ENCODE measurements at regions not wholly inside any gene's neighbourhood (a gene's known extent, or its start where the extent isn't known, plus 50 kb on each side); places are given as distances from the start of the nearest gene placed in this dataset.

DNA sequence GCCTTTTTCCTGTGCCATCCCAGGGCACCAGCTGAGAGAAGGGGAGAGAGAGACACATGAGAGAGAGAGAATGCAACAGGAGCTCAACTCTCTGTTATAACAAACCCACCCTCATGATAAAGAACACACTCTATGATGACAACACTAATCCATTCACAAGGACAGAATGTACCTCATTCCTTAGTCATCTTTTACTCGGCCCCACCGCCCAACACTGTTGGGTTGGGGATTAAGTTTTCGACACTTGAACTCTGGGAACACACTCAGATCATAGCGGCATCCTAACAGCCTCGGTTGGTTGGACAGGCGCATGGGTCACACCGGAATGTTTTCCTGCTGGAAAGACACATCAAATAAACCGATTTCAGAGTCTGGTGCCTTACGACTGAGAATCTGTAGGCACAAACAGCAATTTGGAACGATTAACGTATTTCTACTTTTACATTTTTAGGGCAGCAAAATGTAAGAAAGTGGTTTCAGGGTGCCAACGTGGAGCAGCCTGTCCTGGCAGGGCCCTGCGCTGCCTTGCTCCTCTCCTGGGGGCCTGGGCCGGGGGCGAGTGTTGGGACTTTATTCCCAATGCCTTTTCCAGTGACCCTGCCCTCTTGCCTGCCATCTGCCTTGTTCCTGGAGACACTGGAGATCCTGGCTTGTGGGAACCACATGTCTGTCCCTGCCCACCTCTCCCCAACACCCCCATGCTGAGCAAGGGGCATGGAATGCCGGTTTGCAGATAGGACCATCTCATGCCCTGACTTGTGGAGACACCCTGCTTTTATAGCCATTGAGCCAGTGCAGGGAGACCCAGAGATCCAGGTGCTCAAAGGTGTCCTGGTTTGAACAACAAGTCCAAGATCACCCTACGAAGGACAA lies 287.0 kb downstream of the TCERG1L start:
- H3K27me3 Mint-ChIP-seq (ENCODE audit: low read depth) = peaks cover 2% of the 10 kb centered on the region
- H2BK120ac ChIP-seq (ENCODE audit: low read depth, low read length, poor library complexity, severe bottlenecking) = no peak overlapping the region
- no peak overlapping the region for H4K91ac ChIP-seq (ENCODE audit: insufficient read length, low read depth, low read length)
- H2BK15ac ChIP-seq (ENCODE audit: low read depth, low read length) = no peak overlapping the region
- H3K27ac ChIP-seq (ENCODE audit: insufficient read length, low read depth, low read length) = no peak overlapping the region
- TF ChIP-seq, protein P1, sequence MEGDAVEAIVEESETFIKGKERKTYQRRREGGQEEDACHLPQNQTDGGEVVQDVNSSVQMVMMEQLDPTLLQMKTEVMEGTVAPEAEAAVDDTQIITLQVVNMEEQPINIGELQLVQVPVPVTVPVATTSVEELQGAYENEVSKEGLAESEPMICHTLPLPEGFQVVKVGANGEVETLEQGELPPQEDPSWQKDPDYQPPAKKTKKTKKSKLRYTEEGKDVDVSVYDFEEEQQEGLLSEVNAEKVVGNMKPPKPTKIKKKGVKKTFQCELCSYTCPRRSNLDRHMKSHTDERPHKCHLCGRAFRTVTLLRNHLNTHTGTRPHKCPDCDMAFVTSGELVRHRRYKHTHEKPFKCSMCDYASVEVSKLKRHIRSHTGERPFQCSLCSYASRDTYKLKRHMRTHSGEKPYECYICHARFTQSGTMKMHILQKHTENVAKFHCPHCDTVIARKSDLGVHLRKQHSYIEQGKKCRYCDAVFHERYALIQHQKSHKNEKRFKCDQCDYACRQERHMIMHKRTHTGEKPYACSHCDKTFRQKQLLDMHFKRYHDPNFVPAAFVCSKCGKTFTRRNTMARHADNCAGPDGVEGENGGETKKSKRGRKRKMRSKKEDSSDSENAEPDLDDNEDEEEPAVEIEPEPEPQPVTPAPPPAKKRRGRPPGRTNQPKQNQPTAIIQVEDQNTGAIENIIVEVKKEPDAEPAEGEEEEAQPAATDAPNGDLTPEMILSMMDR (conservative IDR thresholded peaks at IDR 0.05) = no peak
- no peak overlapping the region for H4K5ac ChIP-seq (ENCODE audit: insufficient read length, low read depth, low read length)
- no peak overlapping the region for H3T11ph ChIP-seq (ENCODE audit: low read length)
- no peak overlapping the region for H2AFZ ChIP-seq (ENCODE audit: low read length)
- H3K14ac ChIP-seq (ENCODE audit: insufficient read depth, low read length) = no peak overlapping the region
- H2BK20ac ChIP-seq (ENCODE audit: low read depth, low read length, poor library complexity, severe bottlenecking) = no peak overlapping the region
- no peak overlapping the region for H2BK12ac ChIP-seq (ENCODE audit: insufficient read length, low read depth, low read length)
- H3K27ac Mint-ChIP-seq = peak overlapping the region in 1 of 3 experiments; percentile 49; a peak in 1 of 7 replicates
- peaks cover 6% of the 10 kb centered on the region in 2 experiments; a peak in 2 of 4 replicates for H3K4me1 Mint-ChIP-seq
- H3K9me3 ChIP-seq (ENCODE audit: control insufficient read depth, low read depth, low read length) = no peaks in the 10 kb centered on the region
- no peak overlapping the region for H3K18ac ChIP-seq (ENCODE audit: insufficient read length, low read depth, low read length)
- H3K27me3 ChIP-seq (ENCODE audit: insufficient read depth, low read length) = no peaks in the 10 kb centered on the region
- H3K79me1 ChIP-seq (ENCODE audit: insufficient read depth, low read depth, low read length, poor library complexity, severe bottlenecking) = no peaks in the 10 kb centered on the region
- H2BK5ac ChIP-seq (ENCODE audit: insufficient read length, low read length) = no peak overlapping the region
- no peak overlapping the region for H2AK5ac ChIP-seq (ENCODE audit: insufficient read length, low read length)
- no peak overlapping the region for H3K56ac ChIP-seq (ENCODE audit: insufficient read length, low read depth, low read length)
- H3K79me2 ChIP-seq (ENCODE audit: insufficient read depth, low read length) = no peaks in the 10 kb centered on the region
- H3K4ac ChIP-seq (ENCODE audit: low read depth, low read length) = no peak overlapping the region
- H3K23me2 ChIP-seq (ENCODE audit: insufficient read length, low read depth, low read length, poor library complexity, severe bottlenecking) = no peaks in the 10 kb centered on the region
- H4K8ac ChIP-seq (replicated peaks; ENCODE audit: insufficient read length, low read depth, low read length) = no peak overlapping the region
- no peak overlapping the region for H3K4me2 ChIP-seq (ENCODE audit: insufficient read depth, insufficient read length, low read length)
- H3K23ac ChIP-seq (ENCODE audit: insufficient read length, low read depth, low read length) = no peak overlapping the region
- DNase-seq = no peak
- no peaks in the 10 kb centered on the region for H3K4me1 ChIP-seq (ENCODE audit: insufficient read depth, low read length)
- H3K36me3 Mint-ChIP-seq (ENCODE audit: insufficient read depth in 1 of 3, low read depth in 3 of 3) = no peaks in the 10 kb centered on the region; a peak in 1 of 7 replicates
- no peaks in the 10 kb centered on the region; a peak in 1 of 5 replicates for H3K9me3 Mint-ChIP-seq
- WGBS (ENCODE audit: extremely low coverage, insufficient read length, low lambda C conversion rate) = no CpG with 5 or more reads among the region's 17 CpGs
- no peaks in the 10 kb centered on the region for H4K20me1 ChIP-seq (ENCODE audit: control insufficient read depth, insufficient read depth, insufficient read length)
- no peak overlapping the region for H3K4me3 Mint-ChIP-seq
- H3K9ac ChIP-seq (ENCODE audit: extremely low read depth, insufficient read length, low read length) = no peak overlapping the region

Measured in H9 (cell line).